ENCODE measurements at regions not wholly inside any gene's neighbourhood (a gene's known extent, or its start where the extent isn't known, plus 50 kb on each side); places are given as distances from the start of the nearest gene placed in this dataset.

DNA sequence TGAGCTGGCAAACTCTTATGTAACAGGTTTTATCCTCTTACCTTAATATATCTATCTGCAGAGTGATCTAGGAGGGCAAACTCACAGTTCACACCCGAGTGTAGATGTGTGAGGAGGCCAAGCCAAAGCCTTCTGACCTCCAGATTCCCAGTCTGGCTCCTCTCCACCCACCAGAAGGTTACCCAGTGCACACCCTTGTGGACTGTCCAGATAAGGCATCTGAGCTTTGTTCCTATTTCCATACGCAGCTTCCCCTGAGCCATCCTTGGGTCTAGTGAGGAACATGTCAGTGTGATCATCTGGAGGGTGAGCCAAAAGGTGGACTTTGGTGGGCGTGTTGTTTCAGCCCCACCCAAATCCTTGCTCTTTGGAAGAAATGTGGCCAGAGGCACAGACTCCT, 203.0 kb upstream of the MEOX2 start:
- no peak for TF ChIP-seq CTCF (IDR thresholded peaks at IDR 0.05; ENCODE audit: low read depth, low read length, poor library complexity, severe bottlenecking)
- no peak for TF ChIP-seq EZH2phosphoT487 (IDR thresholded peaks at IDR 0.05; ENCODE audit: borderline replicate concordance, low read length)

Data from DOHH2 (cell line).